H9 (cell line): ENCODE measurements at regions not wholly inside any gene's neighbourhood (a gene's known extent, or its start where the extent isn't known, plus 50 kb on each side); places are given as distances from the start of the nearest gene placed in this dataset.

Experiments used
- DNase-seq: peaks from one replicate; pipeline ENCODE4 v3.0.0-alpha.2; 2017
- H2AFZ ChIP-seq: one replicate; pipeline ENCODE4 v1.6.1; 2013; ENCODE audit warnings: mild to moderate bottlenecking, low read length, control low read depth, moderate library complexity
- H2AK5ac ChIP-seq: 2 replicates; pipeline ENCODE4 v1.6.1; 2013; ENCODE audit warnings: low read length, control low read depth, mixed read lengths; ENCODE audit not compliant: insufficient read length
- H2BK120ac ChIP-seq: one replicate; pipeline ENCODE4 v1.6.1; 2013; ENCODE audit warnings: low read depth, mild to moderate bottlenecking, low read length, control low read depth, inconsistent platforms; ENCODE audit not compliant: poor library complexity, severe bottlenecking
- H2BK12ac ChIP-seq: 2 replicates; pipeline ENCODE4 v1.6.1; 2013; ENCODE audit warnings: low read length, control low read depth, mixed read lengths, low read depth; ENCODE audit not compliant: insufficient read length
- H2BK15ac ChIP-seq: 2 replicates; pipeline ENCODE4 v1.6.1; 2013; ENCODE audit warnings: low read depth, low read length, control low read depth
- H2BK20ac ChIP-seq: one replicate; pipeline ENCODE4 v1.6.1; 2013; ENCODE audit warnings: low read depth, mild to moderate bottlenecking, low read length, control low read depth, inconsistent platforms; ENCODE audit not compliant: poor library complexity, severe bottlenecking
- H2BK5ac ChIP-seq: 2 replicates; pipeline ENCODE4 v1.6.1; 2013; ENCODE audit warnings: low read length, control low read depth, mixed read lengths; ENCODE audit not compliant: insufficient read length
- H3K14ac ChIP-seq: 2 replicates; pipeline ENCODE4 v1.6.1; 2013; ENCODE audit warnings: low read length, control low read depth; ENCODE audit not compliant: insufficient read depth
- H3K18ac ChIP-seq: 2 replicates; pipeline ENCODE4 v1.6.1; 2013; ENCODE audit warnings: low read depth, mild to moderate bottlenecking, mixed read lengths, low read length, control low read depth; ENCODE audit not compliant: insufficient read length
- H3K23ac ChIP-seq: 2 replicates; pipeline ENCODE4 v1.6.1; 2013; ENCODE audit warnings: low read length, control low read depth, mixed read lengths, low read depth; ENCODE audit not compliant: insufficient read length
- H3K23me2 ChIP-seq: 2 replicates; pipeline ENCODE4 v1.6.1; 2013; ENCODE audit warnings: low read depth, mild to moderate bottlenecking, mixed read lengths, low read length, control low read depth; ENCODE audit not compliant: insufficient read length, poor library complexity, severe bottlenecking
- H3K27ac ChIP-seq: 2 replicates; pipeline ENCODE4 v1.5.1; 2013; ENCODE audit warnings: low read length, control low read depth, mixed read lengths, low read depth; ENCODE audit not compliant: insufficient read length
- H3K27me3 ChIP-seq: 2 replicates; pipeline ENCODE4 v1.6.1; 2013; ENCODE audit warnings: low read length, control low read depth, inconsistent platforms; ENCODE audit not compliant: insufficient read depth
- H3K4ac ChIP-seq: 2 replicates; pipeline ENCODE4 v1.6.1; 2013; ENCODE audit warnings: low read depth, mild to moderate bottlenecking, control low read depth, inconsistent platforms, low read length, moderate library complexity
- H3K4me1 ChIP-seq: 2 replicates; pipeline ENCODE4 v1.6.1; 2013; ENCODE audit warnings: low read length, control low read depth, inconsistent platforms; ENCODE audit not compliant: insufficient read depth
- H3K4me2 ChIP-seq: 2 replicates; pipeline ENCODE4 v1.6.1; 2013; ENCODE audit warnings: low read length, control low read depth, mixed read lengths; ENCODE audit not compliant: insufficient read length, insufficient read depth
- H3K56ac ChIP-seq: 2 replicates; pipeline ENCODE4 v1.6.1; 2013; ENCODE audit warnings: low read depth, mild to moderate bottlenecking, mixed read lengths, low read length, control low read depth; ENCODE audit not compliant: insufficient read length
- H3K79me1 ChIP-seq: 2 replicates; pipeline ENCODE4 v1.6.1; 2013; ENCODE audit warnings: low read depth, mild to moderate bottlenecking, moderate library complexity, low read length, control low read depth, inconsistent platforms; ENCODE audit not compliant: insufficient read depth, poor library complexity, severe bottlenecking
- H3K79me2 ChIP-seq: 2 replicates; pipeline ENCODE4 v1.6.1; 2013; ENCODE audit warnings: low read length, control low read depth, inconsistent platforms; ENCODE audit not compliant: insufficient read depth
- H3K9ac ChIP-seq: 2 replicates; pipeline ENCODE4 v1.6.1; 2013; ENCODE audit warnings: low read length, control low read depth, mixed read lengths; ENCODE audit not compliant: insufficient read length; ENCODE audit errors: extremely low read depth
- H3K9me3 ChIP-seq: one replicate; pipeline ENCODE4 v1.6.1; 2013; ENCODE audit warnings: low read depth, low read length, inconsistent platforms; ENCODE audit not compliant: control insufficient read depth
- H3T11ph ChIP-seq: one replicate; pipeline ENCODE4 v1.6.1; 2013; ENCODE audit warnings: mild to moderate bottlenecking, low read length, control low read depth, inconsistent platforms
- H4K20me1 ChIP-seq: one replicate; pipeline ENCODE4 v1.6.1; 2013; ENCODE audit not compliant: control insufficient read depth, insufficient read length, insufficient read depth
- H4K5ac ChIP-seq: 2 replicates; pipeline ENCODE4 v1.6.1; 2013; ENCODE audit warnings: low read depth, mild to moderate bottlenecking, mixed read lengths, low read length, control low read depth; ENCODE audit not compliant: insufficient read length
- H4K8ac ChIP-seq: replicated peaks from 2 replicates; pipeline ENCODE4 v1.6.1; 2013; ENCODE audit warnings: low read length, control low read depth, mixed read lengths, low read depth; ENCODE audit not compliant: insufficient read length
- H4K91ac ChIP-seq: 2 replicates; pipeline ENCODE4 v1.6.1; 2013; ENCODE audit warnings: low read depth, mild to moderate bottlenecking, moderate library complexity, mixed read lengths, low read length, control low read depth; ENCODE audit not compliant: insufficient read length
- H3K27ac Mint-ChIP-seq, 3 experiments: 2 replicates in 2 of 3; 3 replicates in 1 of 3; pipeline ENCODE4 v1.8.0; 2020 to 2021; ENCODE audit warnings: mixed read lengths in 3 of 3, mild to moderate bottlenecking in 1 of 3, moderate library complexity in 1 of 3
- H3K27me3 Mint-ChIP-seq: 2 replicates; pipeline ENCODE4 v1.8.0; 2021; ENCODE audit warnings: low read depth, mild to moderate bottlenecking, moderate library complexity, mixed read lengths
- H3K36me3 Mint-ChIP-seq, 3 experiments: 2 replicates in 2 of 3; 3 replicates in 1 of 3; pipeline ENCODE4 v1.8.0; 2020 to 2021; ENCODE audit warnings: low read depth in 3 of 3, mixed read lengths in 3 of 3; ENCODE audit not compliant: insufficient read depth in 1 of 3
- H3K4me1 Mint-ChIP-seq, 2 experiments: 2 replicates each; pipeline ENCODE4 v1.8.0; 2020; ENCODE audit warnings: mixed read lengths in 2 of 2
- H3K4me3 Mint-ChIP-seq, 2 experiments: 2 replicates in 1 of 2; 3 replicates in 1 of 2; pipeline ENCODE4 v1.8.0; 2020 to 2021; ENCODE audit warnings: mild to moderate bottlenecking in 2 of 2, mixed read lengths in 2 of 2, moderate library complexity in 1 of 2
- H3K9me3 Mint-ChIP-seq, 2 experiments: 2 replicates in 1 of 2; 3 replicates in 1 of 2; pipeline ENCODE4 v1.8.0; 2020; ENCODE audit warnings: mild to moderate bottlenecking in 2 of 2, mixed read lengths in 2 of 2, moderate library complexity in 1 of 2
- CTCF ChIP-seq: fragments of 200-600 bp; sonication (generic); conservative IDR thresholded peaks from 3 replicates; pipeline ENCODE4 v1.8.0; 2021; ENCODE audit warnings: antibody characterized with exemption, mild to moderate bottlenecking
- WGBS: extraction: QIAGEN DNeasy Blood & Tissue Kit; methylation state at CpG from one replicate; pipeline ENCODE4 v1.1.7; 2013; ENCODE audit warnings: missing lambda C conversion rate, low lambda C conversion rate, mixed read lengths; ENCODE audit not compliant: insufficient read length; ENCODE audit errors: extremely low coverage; 5-methylcytosine and 5-hydroxymethylcytosine counted together

- WGBS: no CpG with 5 or more reads among the region's 2 CpGs
- H2BK20ac ChIP-seq: no peak overlapping the region
- H2BK12ac ChIP-seq: no peak overlapping the region
- no peak overlapping the region for H3K56ac ChIP-seq
- H3K27ac Mint-ChIP-seq: no peak overlapping the region
- H4K8ac ChIP-seq: no peak overlapping the region
- H3K18ac ChIP-seq: no peak overlapping the region
- H3K4me3 Mint-ChIP-seq: no peak overlapping the region
- H3K9me3 ChIP-seq: no peaks in the 10 kb centered on the region
- H4K91ac ChIP-seq: no peak overlapping the region
- no peak overlapping the region for H3K4ac ChIP-seq
- no peak overlapping the region for H2AFZ ChIP-seq
- H4K5ac ChIP-seq: no peak overlapping the region
- no peaks in the 10 kb centered on the region for H3K79me1 ChIP-seq
- H3T11ph ChIP-seq: no peak overlapping the region
- H3K27ac ChIP-seq: no peak overlapping the region
- no peaks in the 10 kb centered on the region for H4K20me1 ChIP-seq
- H3K27me3 Mint-ChIP-seq: peaks cover 8% of the 10 kb centered on the region
- H3K4me1 ChIP-seq: no peaks in the 10 kb centered on the region
- H3K79me2 ChIP-seq: no peaks in the 10 kb centered on the region
- peaks cover 0 to 6% (median 0%) of the 10 kb centered on the region in 3 experiments; a peak in 1 of 7 replicates for H3K36me3 Mint-ChIP-seq
- H2BK5ac ChIP-seq: no peak overlapping the region
- H3K14ac ChIP-seq: no peak overlapping the region
- peaks cover 2 to 7% of the 10 kb centered on the region in 2 experiments; a peak in 4 of 5 replicates for H3K9me3 Mint-ChIP-seq
- TF ChIP-seq CTCF: no peak
- peaks cover 3 to 5% of the 10 kb centered on the region in 2 experiments; a peak in 2 of 4 replicates for H3K4me1 Mint-ChIP-seq
- H2BK120ac ChIP-seq: no peak overlapping the region
- H3K23me2 ChIP-seq: no peaks in the 10 kb centered on the region
- no peak overlapping the region for H3K23ac ChIP-seq
- H2AK5ac ChIP-seq: no peak overlapping the region
- H3K4me2 ChIP-seq: no peak overlapping the region
- H3K27me3 ChIP-seq: no peaks in the 10 kb centered on the region
- no peak for DNase-seq
- H2BK15ac ChIP-seq: no peak overlapping the region
- no peak overlapping the region for H3K9ac ChIP-seq
These were observed 411.7 kb upstream of the MYT1L start for GRCh38 chr2:2742726-2743125.
